Chondrocyte (in vitro differentiated cells): ENCODE measurements at regions not wholly inside any gene's neighbourhood (a gene's known extent, or its start where the extent isn't known, plus 50 kb on each side); places are given as distances from the start of the nearest gene placed in this dataset.

Source experiments
- DNase-seq: peaks from one replicate; pipeline ENCODE4 v3.0.0; 2021; ENCODE audit warnings: mixed read lengths, low spot score
- H3K27ac Mint-ChIP-seq: one replicate; pipeline ENCODE4 v1.8.0; 2021; ENCODE audit warnings: mild to moderate bottlenecking, moderate library complexity, mixed read lengths; ENCODE audit not compliant: unreplicated experiment
- H3K27me3 Mint-ChIP-seq: 2 replicates; pipeline ENCODE4 v1.8.0; 2021; ENCODE audit warnings: low read depth, mixed read lengths
- H3K36me3 Mint-ChIP-seq: 2 replicates; pipeline ENCODE4 v1.8.0; 2021; ENCODE audit warnings: low read depth, mixed read lengths
- H3K4me1 Mint-ChIP-seq: 2 replicates; pipeline ENCODE4 v1.8.0; 2021; ENCODE audit warnings: low read depth, mild to moderate bottlenecking, mixed read lengths
- H3K4me3 Mint-ChIP-seq: one replicate; pipeline ENCODE4 v1.8.0; 2021; ENCODE audit warnings: mild to moderate bottlenecking, moderate library complexity, mixed read lengths; ENCODE audit not compliant: unreplicated experiment
- H3K9me3 Mint-ChIP-seq: 2 replicates; pipeline ENCODE4 v1.8.0; 2021; ENCODE audit warnings: low read depth, mixed read lengths
- CTCF ChIP-seq: fragments of 200-600 bp; sonication (generic); IDR thresholded peaks from 2 replicates; pipeline ENCODE4 v1.5.0; 2021; ENCODE audit warnings: antibody characterized with exemption, mild to moderate bottlenecking, moderate library complexity

GRCh38 chr2:133654949-133655348, 86.7 kb upstream of the NCKAP5 start:
- H3K9me3 Mint-ChIP-seq, result no peaks in the 10 kb centered on the region
- peaks cover 31% of the 10 kb centered on the region for H3K4me1 Mint-ChIP-seq
- DNase-seq, result no peak
- TF ChIP-seq CTCF, result no peak
- no peak overlapping the region for H3K27ac Mint-ChIP-seq
- H3K4me3 Mint-ChIP-seq, result no peak overlapping the region
- H3K27me3 Mint-ChIP-seq, result no peaks in the 10 kb centered on the region
- no peaks in the 10 kb centered on the region for H3K36me3 Mint-ChIP-seq

- Mint-ChIP-seq H3K27me3 (no peaks in the 10 kb centered on the region), H3K36me3 (no peaks in the 10 kb centered on the region), H3K27ac (no peak overlapping the region), H3K4me1 (peaks cover 31% of the 10 kb centered on the region), H3K4me3 (no peak overlapping the region), H3K9me3 (no peaks in the 10 kb centered on the region)
- DNase-seq, result no peak
- no peak for TF ChIP-seq CTCF
Measured at GRCh38 chr2:133655610-133656009, 87.3 kb upstream of the NCKAP5 start.

- Mint-ChIP-seq H3K36me3 (no peaks in the 10 kb centered on the region), H3K9me3 (no peaks in the 10 kb centered on the region), H3K27ac (peak overlapping the region; percentile 68), H3K4me3 (no peak overlapping the region), H3K27me3 (no peaks in the 10 kb centered on the region), H3K4me1 (peaks cover 22% of the 10 kb centered on the region)
- TF ChIP-seq CTCF, result no peak
- DNase-seq, result no peak
Measured at GRCh38 chr2:133657591-133657990, 89.3 kb upstream of the NCKAP5 start.

- no peaks in the 10 kb centered on the region for H3K27me3 Mint-ChIP-seq
- H3K27ac Mint-ChIP-seq, result peak overlapping the region; percentile 68
- no peak for TF ChIP-seq CTCF
- no peaks in the 10 kb centered on the region for H3K36me3 Mint-ChIP-seq
- peaks cover 16% of the 10 kb centered on the region for H3K4me1 Mint-ChIP-seq
- no peak for DNase-seq
- no peaks in the 10 kb centered on the region for H3K9me3 Mint-ChIP-seq
- no peak overlapping the region for H3K4me3 Mint-ChIP-seq
Measured at GRCh38 chr2:133658020-133658903, 90.0 kb upstream of the NCKAP5 start.

GRCh38 chr2:133660510-133660909, 92.2 kb upstream of the NCKAP5 start:
- no peak for TF ChIP-seq CTCF
- Mint-ChIP-seq H3K27ac (no peak overlapping the region), H3K9me3 (no peaks in the 10 kb centered on the region)

More at GRCh38 chr2:133660510-133660909, 92.2 kb upstream of the NCKAP5 start:
- DNase-seq, result no peak
- H3K4me1 Mint-ChIP-seq, result peaks cover 16% of the 10 kb centered on the region
- H3K4me3 Mint-ChIP-seq, result no peak overlapping the region
- no peaks in the 10 kb centered on the region for H3K36me3 Mint-ChIP-seq
- H3K27me3 Mint-ChIP-seq, result no peaks in the 10 kb centered on the region
